Activated CD4-positive, alpha-beta T cell treated with anti-CD3 and anti-CD28 coated beads, Interleukin-2, amount 50 U/mL, for 16 hours (primary cell): ENCODE measurements at regions not wholly inside any gene's neighbourhood (a gene's known extent, or its start where the extent isn't known, plus 50 kb on each side); places are given as distances from the start of the nearest gene placed in this dataset.
A peak's percentile ranks its signal among the peaks of the same experiment; 100 is the strongest.

ENCODE experiments used
- DNase-seq: peaks from one replicate; pipeline ENCODE4 v3.0.0-alpha.2; 2020

- no peak for DNase-seq
These were observed 158.5 kb upstream of the SMAD3 start for GRCh38 chr15:66906668-66907614.

- DNase-seq: no peak
These were observed 157.3 kb upstream of the SMAD3 start for GRCh38 chr15:66907826-66908743.

- DNase-seq: no peak
These were observed 156.7 kb upstream of the SMAD3 start for GRCh38 chr15:66908744-66909095.

- DNase-seq: no peak
These were observed 156.0 kb upstream of the SMAD3 start for GRCh38 chr15:66909381-66909890.

- DNase-seq: no peak
These were observed 154.2 kb upstream of the SMAD3 start for GRCh38 chr15:66911131-66911700.

- DNase-seq: no peak
These were observed 153.4 kb upstream of the SMAD3 start for GRCh38 chr15:66912001-66912400.

GRCh38 chr15:66912441-66912840, 153.0 kb upstream of the SMAD3 start:
- no peak for DNase-seq

GRCh38 chr15:66917904-66918448, 147.4 kb upstream of the SMAD3 start:
- DNase-seq: no peak

- no peak for DNase-seq
These were observed 146.0 kb upstream of the SMAD3 start for GRCh38 chr15:66919421-66919820.

- DNase-seq: no peak
These were observed 144.0 kb upstream of the SMAD3 start for GRCh38 chr15:66921319-66921915.

GRCh38 chr15:66922608-66923007, 142.8 kb upstream of the SMAD3 start:
- DNase-seq: no peak

- DNase-seq: peak; percentile 28
These were observed 141.9 kb upstream of the SMAD3 start for GRCh38 chr15:66923438-66923881.

- DNase-seq: no peak
These were observed 140.5 kb upstream of the SMAD3 start for GRCh38 chr15:66924889-66925288.

- DNase-seq: no peak
These were observed 139.7 kb upstream of the SMAD3 start for GRCh38 chr15:66925721-66926120.

- no peak for DNase-seq
These were observed 138.0 kb upstream of the SMAD3 start for GRCh38 chr15:66927201-66928077.

GRCh38 chr15:66928101-66928500, 137.3 kb upstream of the SMAD3 start:
- no peak for DNase-seq

GRCh38 chr15:66928784-66929183, 136.6 kb upstream of the SMAD3 start:
- DNase-seq: no peak

- no peak for DNase-seq
These were observed 135.5 kb upstream of the SMAD3 start for GRCh38 chr15:66929843-66930402.

GRCh38 chr15:66931768-66932633, 133.4 kb upstream of the SMAD3 start:
- no peak for DNase-seq

GRCh38 chr15:66932634-66933024, 132.8 kb upstream of the SMAD3 start:
- DNase-seq: no peak
